ENCODE measurements at regions not wholly inside any gene's neighbourhood (a gene's known extent, or its start where the extent isn't known, plus 50 kb on each side); places are given as distances from the start of the nearest gene placed in this dataset.
"Not testable (repeated sequence)": the region's sequence is repeated elsewhere in the genome, so short reads cannot be mapped to it uniquely, and the experiment has no call there.

- Histone ChIP-seq H3K9me3 (no peaks in the 10 kb centered on the region), H3K27ac (no peak overlapping the region), H3K4me3 (no peak overlapping the region), H3K27me3 (no peaks in the 10 kb centered on the region), H3K4me1 (no peaks in the 10 kb centered on the region), H3K36me3 (no peaks in the 10 kb centered on the region)
- intact Hi-C loops (cut with DNase I) = no loop called here
- ATAC-seq = no peak
- WGBS, 4 donors = 49 to 68% (median 56%) methylated on average over 1 of the region's 1 CpG
- TF ChIP-seq POLR2A (IDR thresholded peaks at IDR 0.05) (no peak), CTCF (IDR thresholded peaks at IDR 0.05) (no peak)
- no peak for DNase-seq
These were observed 427.5 kb upstream of the ALCAM start for GRCh38 chr3:104939196-104939595.

GRCh38 chr3:104941785-104942184, 424.9 kb upstream of the ALCAM start:
- DNase-seq (no peak), ATAC-seq (no peak)
- intact Hi-C loops (cut with DNase I) = no loop called here
- H3K4me3 ChIP-seq = no peak overlapping the region
- no peaks in the 10 kb centered on the region for H3K27me3 ChIP-seq
- 71 to 86% (median 79%) methylated on average over 1 of the region's 1 CpG for WGBS, 4 donors
- H3K4me1 ChIP-seq = no peaks in the 10 kb centered on the region
- H3K36me3 ChIP-seq = no peaks in the 10 kb centered on the region
- H3K9me3 ChIP-seq = peaks cover 0 to 6% (median 0%) of the 10 kb centered on the region in 12 donors
- H3K27ac ChIP-seq = no peak overlapping the region
- TF ChIP-seq POLR2A (IDR thresholded peaks at IDR 0.05) (no peak), CTCF (IDR thresholded peaks at IDR 0.05) (no peak)

GRCh38 chr3:104943974-104944373, 422.7 kb upstream of the ALCAM start:
- H3K9me3 ChIP-seq = peaks cover 0 to 6% (median 0%) of the 10 kb centered on the region in 12 donors
- WGBS, 4 donors = 45 to 75% (median 70%) methylated on average over 1 of the region's 1 CpG
- TF ChIP-seq POLR2A (IDR thresholded peaks at IDR 0.05) (no peak), CTCF (IDR thresholded peaks at IDR 0.05) (no peak)
- H3K4me3 ChIP-seq = no peak overlapping the region
- intact Hi-C loops (cut with DNase I) = no loop called here
- no peaks in the 10 kb centered on the region for H3K4me1 ChIP-seq
- H3K27ac ChIP-seq = no peak overlapping the region
- no peak for DNase-seq
- H3K36me3 ChIP-seq = no peaks in the 10 kb centered on the region
- no peaks in the 10 kb centered on the region for H3K27me3 ChIP-seq
- ATAC-seq = no peak

GRCh38 chr3:104947943-104948342, 418.8 kb upstream of the ALCAM start:
- TF ChIP-seq CTCF (IDR thresholded peaks at IDR 0.05) = no peak
- no peak for TF ChIP-seq POLR2A (IDR thresholded peaks at IDR 0.05)
- Histone ChIP-seq H3K27ac (no peak overlapping the region), H3K4me1 (no peaks in the 10 kb centered on the region), H3K36me3 (no peaks in the 10 kb centered on the region), H3K9me3 (peaks cover 0 to 6% (median 0%) of the 10 kb centered on the region in 12 donors), H3K27me3 (no peaks in the 10 kb centered on the region), H3K4me3 (no peak overlapping the region)
- no peak for ATAC-seq
- intact Hi-C loops (cut with DNase I) = no loop called here
- 32 to 73% (median 47%) methylated on average over 3 of the region's 3 CpGs for WGBS, 4 donors
- no peak for DNase-seq

GRCh38 chr3:104949810-104950209, 416.9 kb upstream of the ALCAM start:
- WGBS, 4 donors = 68 to 80% (median 77%) methylated on average over 4 of the region's 4 CpGs

More at GRCh38 chr3:104949810-104950209, 416.9 kb upstream of the ALCAM start:
- intact Hi-C loops (cut with DNase I); H3K27ac ChIP-seq; DNase-seq; H3K36me3 ChIP-seq; H3K27me3 ChIP-seq; H3K4me1 ChIP-seq; ATAC-seq; H3K9me3 ChIP-seq; H3K4me3 ChIP-seq: not testable (repeated sequence)
